ENCODE measurements at regions not wholly inside any gene's neighbourhood (a gene's known extent, or its start where the extent isn't known, plus 50 kb on each side); places are given as distances from the start of the nearest gene placed in this dataset.

- TF ChIP-seq YY1 (IDR thresholded peaks at IDR 0.05; ENCODE audit: low read depth, low read length), result no peak
- no peak for TF ChIP-seq EZH2 (IDR thresholded peaks at IDR 0.05; ENCODE audit: borderline replicate concordance, control insufficient read depth, low read depth, low read length)
- TF ChIP-seq ETV6 (conservative IDR thresholded peaks at IDR 0.05 in 1 of 2, IDR thresholded peaks at IDR 0.05 in 1 of 2; ENCODE audit: borderline replicate concordance in 1 of 2, low read depth in 1 of 2), result no peak
- no peak for TF ChIP-seq IKZF1 (conservative IDR thresholded peaks at IDR 0.05)
- no peak for TF ChIP-seq BRCA1 (IDR thresholded peaks at IDR 0.05; ENCODE audit: low read depth, low read length)
- TF ChIP-seq CHD2 (IDR thresholded peaks at IDR 0.05; ENCODE audit: borderline replicate concordance, low read depth, low read length), result no peak
- TF ChIP-seq REST (IDR thresholded peaks at IDR 0.05; ENCODE audit: low read depth, low read length), result no peak
These were observed 55.7 kb upstream of the CDKN2AIP start (continued) for GRCh38 chr4:183388777-183389176.

GRCh38 chr4:183390374-183390773, 54.1 kb upstream of the CDKN2AIP start:
- H3K79me2 ChIP-seq (ENCODE audit: control insufficient read depth, insufficient read depth, low read length), result no peaks in the 10 kb centered on the region
- no peak overlapping the region for H2AFZ ChIP-seq (ENCODE audit: control insufficient read depth, low read depth, low read length)
- DNase-seq (ENCODE audit: low read depth, low spot score), result no peak
- in situ Hi-C loops (cut with MboI), result no loop called here
- ChIA-PET CTCF (no interaction called here), POLR2A (no interaction called here), SMC1A (ENCODE audit: uncharacterized antibody, unreplicated experiment) (no interaction called here), RAD21 (ENCODE audit: unreplicated experiment) (no interaction called here)
- H4K20me1 ChIP-seq (ENCODE audit: control insufficient read depth, insufficient read depth), result no peaks in the 10 kb centered on the region
- no peak for FAIRE-seq
- intact Hi-C loops (cut with micrococcal nuclease; ENCODE audit: unreplicated experiment), result no loop called here
- BruUV-seq (replicated peaks), result no TSS peak
- H3K9me3 ChIP-seq (replicated peaks; ENCODE audit: control insufficient read depth, insufficient read depth, low read length), result no peaks in the 10 kb centered on the region
- ATAC-seq, result no peak
- no peaks in the 10 kb centered on the region; a peak in 1 of 4 replicates for H3K27me3 ChIP-seq (replicated peaks in 1 of 2; ENCODE audit: control insufficient read depth in 2 of 2, insufficient read depth in 2 of 2, low read length in 1 of 2)
- 15% methylated on average over 5 of the region's 5 CpGs for WGBS (ENCODE audit: insufficient coverage, insufficient replicate concordance, low lambda C conversion rate, missing lambda C conversion rate)
- H3K4me1 ChIP-seq (ENCODE audit: control insufficient read depth, insufficient read depth, low read length), result no peaks in the 10 kb centered on the region
- H3K4me2 ChIP-seq (ENCODE audit: control insufficient read depth, insufficient read depth), result no peak overlapping the region
- no peak overlapping the region for H3K27ac ChIP-seq (ENCODE audit: control insufficient read depth, insufficient read depth)
- no peak overlapping the region for H3K9ac ChIP-seq (ENCODE audit: control insufficient read depth, insufficient read depth, low read length)
- H3K4me3 ChIP-seq, result no peak overlapping the region
- H3K36me3 ChIP-seq (ENCODE audit: control insufficient read depth in 2 of 2, insufficient read depth in 2 of 2, low read length in 1 of 2), result no peaks in the 10 kb centered on the region
- TF ChIP-seq MLLT1 (IDR thresholded peaks at IDR 0.05) (no peak), RELA (IDR thresholded peaks at IDR 0.05; ENCODE audit: borderline replicate concordance, partially characterized antibody) (no peak), NFYA (IDR thresholded peaks at IDR 0.05; ENCODE audit: borderline replicate concordance, low read depth, low read length) (no peak), NKRF (conservative IDR thresholded peaks at IDR 0.05) (no peak), MAX (IDR thresholded peaks at IDR 0.05; ENCODE audit: low read depth, low read length) (no peak), BCL3 (IDR thresholded peaks at IDR 0.05; ENCODE audit: borderline replicate concordance, insufficient read depth, low read depth, low read length, poor library complexity, severe bottlenecking) (no peak), SP1 (IDR thresholded peaks at IDR 0.05; ENCODE audit: low read depth, low read length) (no peak), RAD51 (IDR thresholded peaks at IDR 0.05) (no peak)

Data from GM12878 (cell line).